ENCODE measurements at regions not wholly inside any gene's neighbourhood (a gene's known extent, or its start where the extent isn't known, plus 50 kb on each side); places are given as distances from the start of the nearest gene placed in this dataset.

GRCh38 chr1:194333240-194333639 is 1146.8 kb upstream of the B3GALT2 start:
- TF ChIP-seq CTCF (IDR thresholded peaks at IDR 0.05; ENCODE audit: low read length) (no peak), EZH2 (IDR thresholded peaks at IDR 0.05; ENCODE audit: borderline replicate concordance, low read length) (no peak)
